HG03135 (cell line): ENCODE measurements at regions not wholly inside any gene's neighbourhood (a gene's known extent, or its start where the extent isn't known, plus 50 kb on each side); places are given as distances from the start of the nearest gene placed in this dataset.

Experiments used
- ATAC-seq: cut with Tn5 transposase; IDR thresholded peaks from one replicate; pipeline ENCODE4 v1.9.1; 2021; ENCODE audit warnings: mild to moderate bottlenecking, moderate library complexity; ENCODE audit not compliant: unreplicated experiment

GRCh38 chr18:39550701-39551100 is 1985.1 kb upstream of the CELF4 start:
- ATAC-seq: no peak

GRCh38 chr18:39549144-39549543 is 1983.5 kb upstream of the CELF4 start:
- ATAC-seq: no peak

- ATAC-seq: no peak
Observed at GRCh38 chr18:39531659-39532058, 1966.1 kb upstream of the CELF4 start.

- ATAC-seq: no peak
Observed at GRCh38 chr18:39529358-39529757, 1963.8 kb upstream of the CELF4 start.

GRCh38 chr18:39527465-39527864 is 1961.9 kb upstream of the CELF4 start:
- ATAC-seq: no peak

GRCh38 chr18:39524370-39524769 is 1958.8 kb upstream of the CELF4 start:
- no peak for ATAC-seq

GRCh38 chr18:39523281-39523680 is 1957.7 kb upstream of the CELF4 start:
- ATAC-seq: no peak

- no peak for ATAC-seq
Observed at GRCh38 chr18:39521164-39521563, 1955.6 kb upstream of the CELF4 start.

GRCh38 chr18:39519741-39520140 is 1954.1 kb upstream of the CELF4 start:
- no peak for ATAC-seq

- no peak for ATAC-seq
Observed at GRCh38 chr18:39515299-39515698, 1949.7 kb upstream of the CELF4 start.

GRCh38 chr18:39513186-39513585 is 1947.6 kb upstream of the CELF4 start:
- no peak for ATAC-seq

- ATAC-seq: no peak
Observed at GRCh38 chr18:39506581-39507330, 1941.2 kb upstream of the CELF4 start.

GRCh38 chr18:39500306-39500705 is 1934.7 kb upstream of the CELF4 start:
- no peak for ATAC-seq

GRCh38 chr18:39497821-39498220 is 1932.2 kb upstream of the CELF4 start:
- no peak for ATAC-seq

GRCh38 chr18:39496986-39497385 is 1931.4 kb upstream of the CELF4 start:
- no peak for ATAC-seq

- no peak for ATAC-seq
Observed at GRCh38 chr18:39494211-39494896, 1928.8 kb upstream of the CELF4 start.

- ATAC-seq: no peak
Observed at GRCh38 chr18:39491408-39491807, 1925.8 kb upstream of the CELF4 start.

GRCh38 chr18:39489431-39489830 is 1923.8 kb upstream of the CELF4 start:
- no peak for ATAC-seq

- ATAC-seq: no peak
Observed at GRCh38 chr18:39487932-39488331, 1922.3 kb upstream of the CELF4 start.

- no peak for ATAC-seq
Observed at GRCh38 chr18:39486268-39486667, 1920.7 kb upstream of the CELF4 start.

GRCh38 chr18:39485696-39486095 is 1920.1 kb upstream of the CELF4 start:
- ATAC-seq: no peak

- ATAC-seq: no peak
Observed at GRCh38 chr18:39481281-39481680, 1915.7 kb upstream of the CELF4 start.
